ENCODE measurements at regions not wholly inside any gene's neighbourhood (a gene's known extent, or its start where the extent isn't known, plus 50 kb on each side); places are given as distances from the start of the nearest gene placed in this dataset.
"Not testable (repeated sequence)": the region's sequence is repeated elsewhere in the genome, so short reads cannot be mapped to it uniquely, and the experiment has no call there.

DNA sequence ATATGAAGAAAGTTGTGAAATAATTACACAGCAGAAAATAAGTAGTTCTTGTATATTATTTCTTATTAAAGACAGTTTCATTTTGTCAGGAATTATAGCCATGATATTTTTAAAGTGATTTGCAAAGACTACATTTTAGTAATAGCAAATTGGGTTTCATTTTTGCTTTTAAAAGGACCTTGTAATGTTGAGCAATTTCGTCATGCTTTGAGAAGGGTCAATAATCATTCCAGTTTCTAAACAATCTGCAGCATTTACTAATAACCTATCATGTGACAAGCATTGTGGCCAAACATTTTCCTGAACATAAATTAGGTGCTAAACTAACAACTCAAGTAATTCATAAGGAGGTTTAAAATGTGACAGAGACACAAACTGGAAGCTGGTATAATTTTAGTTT, 214.4 kb upstream of the CBLB start:
- no peak for DNase-seq

DNA sequence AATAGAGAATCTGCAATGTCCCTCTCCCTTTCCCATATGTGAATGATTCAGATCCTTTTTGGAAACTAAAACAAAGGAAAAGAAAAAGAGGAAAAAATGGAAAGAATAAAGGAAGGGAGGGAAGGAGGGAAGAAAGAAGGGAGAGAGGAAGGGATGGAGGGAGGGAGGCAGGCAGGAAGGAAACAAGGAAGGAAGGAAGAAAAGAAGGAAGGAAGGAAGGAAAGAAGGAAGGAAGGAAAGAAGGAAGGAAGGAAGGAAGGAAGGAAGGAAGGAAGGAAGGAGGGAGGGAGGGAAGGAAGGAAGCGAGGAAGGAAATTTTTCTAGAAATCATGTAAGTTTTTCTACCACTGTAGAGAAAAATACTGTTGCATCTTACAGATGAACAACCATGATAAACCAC, 215.0 kb upstream of the CBLB start:
- no peak for DNase-seq

DNA sequence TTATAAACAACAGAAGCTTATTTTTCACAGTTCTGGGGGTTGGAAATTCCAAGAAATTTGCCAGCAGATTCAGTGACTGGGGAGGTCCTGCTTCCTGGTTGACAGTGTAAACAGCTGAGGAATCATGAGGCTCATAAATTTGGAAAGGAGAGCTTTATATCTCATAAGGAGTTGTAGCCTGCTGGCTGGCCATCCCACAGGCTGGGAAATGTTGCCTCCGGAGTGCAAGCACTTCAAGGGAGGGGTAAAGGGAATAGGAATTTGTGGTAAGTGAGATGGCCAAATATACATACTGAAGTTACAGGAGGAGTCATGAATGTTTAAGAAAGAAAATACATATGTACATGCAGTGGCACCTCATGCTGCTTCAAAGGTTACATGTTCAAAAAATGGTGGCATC, 217.2 kb upstream of the CBLB start:
- no peak for DNase-seq

DNA sequence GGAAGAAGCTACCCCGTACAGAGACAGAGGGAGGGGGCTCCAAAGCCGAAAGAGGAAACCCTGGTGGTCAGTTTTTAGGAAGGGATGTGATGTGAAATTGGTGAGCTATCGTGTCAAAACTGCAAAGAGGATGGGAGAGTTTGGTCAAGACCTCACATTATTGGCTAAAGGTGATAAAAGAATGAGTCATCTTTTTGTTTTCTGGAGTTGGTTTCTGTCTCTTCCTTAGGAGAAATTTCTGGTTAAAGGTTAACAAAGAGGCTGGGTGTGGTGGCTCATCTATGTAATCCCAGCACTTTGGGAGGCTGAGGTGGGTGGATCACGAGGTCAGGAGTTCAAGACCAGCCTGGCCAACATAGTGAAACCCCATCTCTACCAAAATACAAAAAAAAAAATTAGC, 217.8 kb upstream of the CBLB start:
- no peak for DNase-seq

DNA sequence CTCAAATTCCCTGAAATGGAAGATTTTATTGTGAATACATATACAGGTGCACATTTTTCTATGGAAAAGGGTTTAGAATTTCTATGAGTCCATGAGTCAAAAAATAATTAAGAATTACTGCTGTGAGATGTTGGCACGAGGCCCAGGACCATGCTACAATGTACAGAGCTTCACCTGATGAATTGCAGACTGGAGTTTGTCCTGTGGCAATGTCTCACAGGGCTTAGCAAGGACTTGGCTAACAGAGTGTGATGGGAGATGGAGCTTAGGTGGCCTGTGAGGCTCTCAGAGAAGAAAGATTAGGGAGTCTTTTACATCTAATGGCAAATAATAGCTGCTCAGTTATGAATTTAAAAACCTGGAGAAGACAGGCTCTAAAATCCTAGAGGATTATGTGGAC, 219.5 kb upstream of the CBLB start:
- DNase-seq, result no peak

DNA sequence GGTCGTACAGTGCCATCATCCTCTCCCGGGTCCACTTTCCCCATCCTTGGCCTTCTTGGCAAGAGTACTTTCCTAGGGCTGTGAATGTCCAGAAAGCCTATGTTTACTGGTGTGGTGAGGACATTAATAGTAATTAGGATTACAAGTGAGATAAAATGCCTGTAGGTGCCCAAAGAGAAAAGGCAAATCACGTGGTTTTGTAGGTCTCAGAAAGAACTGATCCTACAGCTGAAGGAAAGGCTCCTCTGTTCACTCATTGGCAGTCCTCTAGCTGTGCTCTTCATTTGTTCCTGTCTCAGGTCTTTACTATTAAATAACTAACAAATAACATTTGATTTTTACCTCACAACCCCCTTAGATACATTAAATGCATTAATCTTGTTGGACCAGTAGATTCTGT, 220.1 kb upstream of the CBLB start:
- no peak for DNase-seq

DNA sequence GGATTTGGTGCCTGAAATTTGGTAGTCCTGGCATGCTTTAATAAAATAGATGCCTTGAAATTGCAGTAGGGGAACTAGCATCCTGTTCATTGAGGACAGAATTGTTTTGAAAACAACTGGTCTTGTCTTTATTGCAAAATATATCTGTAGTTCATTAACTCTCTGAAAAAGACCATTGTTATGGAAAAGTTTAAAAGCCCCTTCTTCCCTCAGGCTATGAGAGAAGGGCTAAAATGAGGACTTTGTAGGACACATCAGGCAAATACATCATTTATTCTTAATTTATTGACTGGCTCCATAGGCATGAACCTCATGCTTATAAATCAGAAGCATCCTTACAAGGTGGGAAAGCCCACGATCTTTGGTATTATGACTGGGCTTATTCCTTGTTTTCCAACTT, 221.0 kb upstream of the CBLB start:
- no peak for DNase-seq

DNA sequence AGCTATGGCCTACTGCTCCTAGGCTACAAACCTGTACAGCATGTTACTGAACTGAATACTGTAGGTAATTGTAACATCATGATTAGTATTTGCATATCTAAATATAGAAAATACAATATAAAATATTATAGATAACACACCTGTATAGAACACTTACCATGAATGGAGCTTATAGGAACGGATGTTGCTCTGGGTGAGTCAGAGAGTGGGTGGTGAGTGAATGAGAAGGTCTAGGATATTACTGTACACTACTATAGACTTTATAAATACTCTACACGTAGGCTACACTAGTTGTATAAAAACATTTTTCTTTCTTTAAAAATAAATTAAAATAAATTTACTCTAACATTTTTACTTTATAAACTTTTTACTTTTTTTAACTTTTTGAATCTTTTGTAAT, 224.0 kb upstream of the CBLB start:
- no peak for DNase-seq

DNA sequence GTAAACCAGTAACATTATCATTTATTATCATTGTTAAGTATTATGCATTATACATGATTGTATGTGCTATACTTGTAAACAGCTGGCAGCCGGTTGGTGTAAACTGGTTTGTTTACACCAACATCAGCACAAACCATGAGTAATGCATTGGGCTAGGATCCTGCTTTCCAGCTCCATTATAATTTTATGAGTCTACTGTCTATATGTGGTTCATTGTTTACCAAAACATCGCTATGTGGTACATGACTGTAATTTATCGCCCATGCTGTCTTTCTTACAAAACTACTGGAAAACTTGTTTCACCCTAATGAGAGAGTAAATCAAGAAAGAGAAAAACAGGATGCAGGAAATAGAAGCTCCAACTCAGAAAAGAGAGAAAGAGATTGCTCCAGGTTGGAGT, 224.8 kb upstream of the CBLB start:
- DNase-seq, result no peak

DNA sequence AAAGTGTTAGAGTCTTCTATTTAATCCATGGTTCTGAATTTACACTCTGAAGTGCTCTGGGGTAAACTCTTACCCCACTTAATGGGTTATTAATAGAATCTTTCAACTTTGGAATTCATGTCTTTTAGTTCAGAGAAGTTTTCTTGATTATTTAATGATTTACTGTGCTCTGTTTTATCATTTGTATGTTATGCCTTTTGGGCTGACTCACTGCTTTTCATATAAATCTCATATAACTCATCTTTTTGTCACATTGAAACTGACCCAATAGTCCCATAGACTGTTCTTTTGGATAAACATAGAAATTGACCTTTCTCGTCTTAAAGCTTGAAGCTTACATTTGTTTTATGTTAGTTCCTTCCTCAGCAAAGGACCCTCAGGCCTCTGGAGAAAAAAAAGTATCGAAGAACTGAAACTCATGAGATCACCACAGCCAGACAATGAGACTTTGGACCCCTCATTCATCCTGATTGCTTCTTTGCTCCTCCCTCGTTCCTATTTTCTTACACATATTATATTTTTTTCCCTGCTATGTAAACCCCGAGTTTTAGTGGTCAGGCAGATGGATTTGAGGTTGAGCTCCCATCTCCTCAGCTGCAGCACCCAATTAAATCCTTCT, 229.1 kb upstream of the CBLB start:
- no peak for DNase-seq

DNA sequence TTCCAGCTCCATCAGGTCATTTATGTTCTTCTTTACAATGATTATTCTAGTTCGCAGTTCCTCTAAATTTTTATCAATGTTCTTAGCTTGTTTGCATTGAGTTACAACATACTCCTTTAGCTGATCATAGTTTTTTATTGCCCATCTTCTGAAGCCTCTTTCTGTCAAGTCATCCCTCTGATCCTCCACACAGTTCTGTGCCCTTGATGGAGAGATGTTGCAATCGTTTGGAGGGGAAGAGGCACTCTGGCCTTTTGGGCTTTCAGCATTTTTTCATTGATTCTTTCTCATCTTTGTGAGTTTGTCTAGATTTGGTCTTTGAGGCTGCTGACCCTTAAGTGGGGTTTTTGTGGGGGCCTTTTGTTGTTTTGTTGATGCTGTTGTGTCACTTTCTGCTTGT, 234.6 kb upstream of the CBLB start:
- DNase-seq, result no peak

DNA sequence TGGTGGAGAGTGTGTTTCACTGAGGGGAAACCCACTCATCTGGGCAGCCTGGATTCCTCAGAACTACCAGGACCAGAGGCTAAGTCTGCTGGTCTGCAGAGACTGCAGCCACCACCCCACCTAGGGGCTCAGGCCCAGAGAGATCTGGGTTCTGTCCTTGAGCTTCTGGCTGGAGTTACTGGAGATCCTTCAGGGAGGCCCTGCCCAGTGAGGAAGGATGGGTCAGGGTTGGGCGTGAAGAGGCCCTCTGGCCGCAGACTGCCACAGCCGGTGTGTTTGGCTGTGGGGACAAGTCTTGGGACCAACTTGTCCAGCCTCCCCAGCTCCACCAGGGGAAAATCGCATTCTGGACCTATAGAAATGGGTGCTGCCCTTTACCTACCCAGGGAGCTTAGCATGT, 235.3 kb upstream of the CBLB start:
- no peak for DNase-seq

DNA sequence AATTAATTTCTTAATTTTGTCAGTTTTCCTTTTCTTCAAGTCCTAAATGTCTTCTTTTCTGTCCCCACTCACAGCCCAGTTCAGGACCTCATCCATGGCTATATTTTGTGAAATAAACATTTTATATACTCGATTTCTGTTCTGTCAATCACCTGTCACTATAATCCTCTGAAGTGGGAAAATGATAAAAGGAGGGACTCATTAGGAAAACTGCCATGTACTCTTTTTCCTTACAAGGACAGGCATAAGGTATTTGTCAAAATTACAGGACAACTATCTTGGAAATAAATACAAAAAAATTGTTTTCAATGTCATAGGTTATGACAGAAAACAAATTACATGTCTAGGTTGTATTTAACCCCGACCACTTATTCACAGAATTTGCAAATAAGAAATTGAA, 240.1 kb upstream of the CBLB start:
- DNase-seq, result no peak

DNA sequence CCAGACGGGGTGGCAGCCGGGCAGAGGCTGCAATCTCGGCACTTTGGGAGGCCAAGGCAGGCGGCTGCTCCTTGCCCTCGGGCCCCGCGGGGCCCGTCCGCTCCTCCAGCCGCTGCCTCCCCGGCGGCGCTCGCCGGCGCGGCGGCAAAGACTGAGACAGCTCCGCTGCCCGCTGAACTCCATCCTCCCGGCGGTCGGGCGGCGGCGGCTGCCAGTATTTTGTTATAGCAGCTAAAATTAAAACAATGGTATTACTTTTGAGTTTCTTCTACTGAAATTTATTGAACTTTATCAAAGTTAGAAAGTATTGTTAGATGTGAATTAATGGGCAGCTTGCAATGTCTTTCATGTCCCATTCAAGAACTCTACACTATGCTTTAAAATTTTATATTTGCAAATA, 243.7 kb upstream of the CBLB start:
- not testable (repeated sequence) for DNase-seq

DNA sequence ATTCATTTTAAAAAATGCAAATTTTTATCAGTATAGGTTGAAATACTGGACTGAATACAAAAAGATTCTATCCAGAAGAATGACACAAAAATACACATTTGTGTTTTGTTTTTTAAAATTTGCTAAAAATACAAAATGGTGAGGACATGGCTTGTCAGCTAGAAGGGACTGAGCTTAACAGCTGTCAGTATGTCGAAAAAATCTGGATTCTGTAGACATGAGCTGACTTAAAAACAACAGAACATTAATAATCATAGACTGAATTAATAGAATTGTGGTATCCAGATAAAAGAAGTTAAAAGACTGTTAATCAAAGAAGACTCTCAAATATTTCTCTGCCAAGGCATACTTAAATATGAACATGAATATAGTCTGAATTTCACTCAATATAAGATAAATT, 244.9 kb upstream of the CBLB start:
- no peak for DNase-seq

DNA sequence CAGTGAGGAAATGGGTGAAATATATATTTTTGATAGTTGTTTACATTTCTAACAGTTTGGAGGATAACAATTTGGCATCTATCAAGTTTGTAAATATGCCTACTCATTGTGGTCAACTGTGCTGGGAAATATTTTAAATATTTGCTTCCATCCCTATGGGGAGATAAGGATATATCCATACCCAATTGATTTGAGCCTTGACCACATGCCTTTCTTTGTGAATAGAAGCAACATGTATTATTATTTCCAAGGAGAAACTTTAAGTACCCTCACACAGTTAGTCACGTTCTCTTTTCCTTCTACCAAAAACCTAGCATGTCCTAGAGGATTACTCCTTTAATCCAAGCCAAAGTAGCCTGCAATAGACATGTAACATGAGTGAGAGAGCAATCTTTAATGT, 245.4 kb upstream of the CBLB start:
- DNase-seq, result no peak

DNA sequence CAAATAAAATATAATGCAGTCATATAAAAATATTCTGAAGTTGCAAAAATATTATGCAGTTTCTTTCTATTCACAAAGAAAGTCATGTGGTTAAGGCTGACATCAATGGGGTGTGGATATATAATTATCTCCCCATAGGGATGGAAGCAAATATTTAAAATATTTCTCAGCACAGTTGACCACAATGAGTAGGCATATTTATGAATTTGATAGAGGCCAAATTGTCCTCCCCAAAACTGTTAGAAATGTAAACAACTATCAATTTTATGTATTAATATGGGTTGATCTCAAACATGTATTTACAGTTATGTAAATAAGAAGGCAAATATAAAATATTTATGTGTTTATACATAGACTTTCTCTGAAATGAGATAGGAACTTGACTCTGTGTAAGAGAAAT, 246.0 kb upstream of the CBLB start:
- DNase-seq, result no peak

DNA sequence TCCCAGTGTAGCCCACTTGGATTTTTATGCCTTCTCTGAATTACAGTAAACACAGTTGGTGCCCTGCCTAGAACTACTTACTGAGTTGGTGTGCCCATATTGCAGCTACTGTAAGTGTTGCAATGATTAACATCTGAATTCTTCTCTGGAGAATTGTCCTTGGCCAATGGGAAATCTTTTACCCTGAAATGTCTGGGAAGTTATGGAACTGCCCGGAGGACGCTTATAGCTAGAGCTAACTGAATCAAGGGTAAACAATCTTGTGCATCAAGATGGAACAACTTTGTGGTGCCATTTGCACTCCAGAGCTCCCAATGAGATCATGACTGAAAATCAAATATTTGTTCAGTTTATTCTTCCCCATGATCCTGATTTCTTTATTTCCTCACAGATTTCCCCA, 246.7 kb upstream of the CBLB start:
- DNase-seq, result no peak

DNA sequence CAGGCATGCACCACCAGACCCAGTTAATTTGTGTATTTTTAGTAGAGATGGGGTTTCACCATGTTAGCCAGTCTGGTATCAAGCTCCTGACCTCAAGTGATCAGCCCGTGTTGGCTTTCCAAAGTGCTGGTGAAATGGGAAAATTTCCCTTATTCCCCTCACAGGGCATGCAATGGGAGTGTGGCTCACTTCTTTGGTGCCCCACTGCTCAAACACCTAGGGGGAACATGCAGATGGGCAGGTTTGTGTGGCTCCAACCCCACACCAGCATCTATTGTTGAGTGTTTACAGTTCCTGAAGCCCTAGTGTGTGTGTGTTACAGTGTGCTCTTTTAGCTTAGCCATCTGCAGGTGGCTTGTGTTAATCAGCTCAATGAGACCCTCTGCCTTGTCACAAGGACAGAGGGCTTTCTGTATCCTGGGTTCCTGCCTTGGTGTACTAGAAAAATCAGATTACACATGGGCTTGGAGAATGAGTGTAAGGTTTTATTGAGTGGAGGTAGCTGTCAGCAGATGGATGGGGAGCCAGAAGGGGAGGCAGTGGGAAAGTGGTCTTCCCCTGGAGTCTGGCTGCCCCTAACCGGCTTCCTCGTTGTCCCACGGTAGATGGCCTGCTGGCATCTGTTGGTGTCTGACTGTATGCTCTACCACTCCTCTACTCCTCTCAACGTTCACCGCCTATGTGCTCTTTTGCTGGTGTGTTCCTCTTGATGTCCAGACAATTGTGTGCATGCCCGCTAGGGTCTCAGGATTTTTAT, 248.1 kb upstream of the CBLB start:
- DNase-seq, result no peak

DNA sequence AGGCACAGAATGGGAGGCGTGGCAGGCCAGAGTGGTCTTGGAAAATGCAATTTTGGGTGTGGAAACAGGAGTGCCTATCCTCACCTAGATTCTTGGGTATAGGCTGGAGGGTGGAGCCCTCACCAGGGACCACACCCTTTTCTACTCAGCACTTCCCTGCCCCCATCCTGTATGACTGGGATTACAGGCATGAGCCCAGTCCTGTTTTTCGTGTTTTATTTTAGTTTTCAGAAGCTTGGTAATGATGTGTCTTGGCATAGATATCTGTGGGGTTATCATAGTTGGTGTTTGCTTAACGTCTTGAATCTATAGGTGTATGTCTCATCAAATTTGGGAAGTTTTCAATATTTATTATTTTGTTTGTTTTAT, 248.7 kb upstream of the CBLB start:
- DNase-seq, result no peak

DNA sequence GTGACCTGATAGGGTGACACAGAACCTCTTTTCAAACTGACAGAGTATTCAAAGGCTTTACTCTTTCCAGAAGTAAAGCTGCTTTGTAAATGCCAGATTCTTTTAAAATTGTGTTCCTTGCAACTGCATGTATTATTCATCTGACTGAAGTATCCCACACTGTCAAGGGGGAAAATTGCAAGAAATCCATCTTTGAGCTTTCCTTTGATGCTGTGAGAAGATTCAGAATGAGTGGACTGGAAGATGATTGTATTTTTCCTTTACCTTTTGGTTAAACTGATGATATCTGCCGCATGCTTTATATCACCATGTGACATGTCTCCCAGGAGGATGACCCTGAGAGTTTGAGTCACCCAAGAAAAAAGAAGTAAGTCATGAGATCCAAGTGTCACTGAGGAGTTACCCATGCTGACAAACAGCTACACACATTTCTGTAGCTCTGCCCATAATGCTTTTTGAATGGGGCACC, 250.8 kb upstream of the CBLB start:
- no peak for DNase-seq

DNA sequence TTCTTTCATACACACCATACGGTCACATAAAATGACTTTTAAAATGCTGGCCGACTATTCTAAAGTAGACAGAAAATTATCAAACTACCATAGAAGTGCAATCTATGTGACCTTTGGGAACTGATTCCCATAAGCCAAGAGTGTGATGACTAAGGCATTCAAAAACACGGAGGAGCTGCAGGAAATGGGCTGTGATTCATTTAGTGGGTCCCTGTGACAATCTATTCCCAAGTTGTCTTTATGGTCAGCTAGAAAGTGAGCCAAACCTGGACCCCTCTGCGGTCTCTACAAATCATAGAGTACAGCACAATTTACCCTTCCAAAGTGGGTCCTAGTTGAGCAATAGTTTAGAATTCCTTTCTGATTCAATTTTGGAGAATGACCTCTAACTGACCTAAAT, 251.5 kb upstream of the CBLB start:
- DNase-seq, result no peak

DNA sequence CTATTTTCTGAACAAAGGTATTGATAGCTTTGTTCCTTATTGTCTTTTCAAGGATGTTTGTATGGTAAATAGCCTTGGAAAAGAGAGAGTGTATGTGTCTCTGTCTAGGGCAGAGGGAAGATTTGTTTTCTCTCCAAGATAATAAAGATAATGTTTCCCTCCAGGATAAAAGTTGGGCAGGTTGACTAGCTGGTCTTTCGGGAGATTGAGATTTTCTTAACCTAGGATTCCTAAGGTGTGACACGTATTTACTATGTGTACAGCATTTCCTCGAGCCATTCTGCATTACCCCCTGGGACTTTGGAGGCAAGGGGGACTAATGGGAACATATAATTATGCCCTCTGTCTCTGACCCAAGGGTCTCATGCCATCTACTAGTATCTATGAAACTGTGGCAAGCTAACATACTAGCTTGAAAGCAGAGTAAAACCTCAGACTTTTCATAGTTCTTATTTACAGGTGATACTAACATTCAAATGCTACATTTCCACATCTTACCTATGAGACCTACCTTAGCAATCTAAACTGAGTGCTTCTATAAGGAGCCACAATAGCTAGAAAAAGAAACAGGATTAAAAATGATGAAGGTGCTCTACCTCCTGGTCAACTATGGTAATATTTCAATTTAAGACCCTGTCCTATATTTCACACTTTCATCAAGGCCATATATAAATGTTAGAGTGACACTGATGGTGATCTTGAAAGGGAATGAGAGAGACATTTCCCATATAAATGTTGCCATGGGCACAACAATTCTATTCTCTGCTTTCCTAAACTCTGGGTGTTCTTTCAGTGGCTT, 252.9 kb upstream of the CBLB start:
- no peak for DNase-seq

DNA sequence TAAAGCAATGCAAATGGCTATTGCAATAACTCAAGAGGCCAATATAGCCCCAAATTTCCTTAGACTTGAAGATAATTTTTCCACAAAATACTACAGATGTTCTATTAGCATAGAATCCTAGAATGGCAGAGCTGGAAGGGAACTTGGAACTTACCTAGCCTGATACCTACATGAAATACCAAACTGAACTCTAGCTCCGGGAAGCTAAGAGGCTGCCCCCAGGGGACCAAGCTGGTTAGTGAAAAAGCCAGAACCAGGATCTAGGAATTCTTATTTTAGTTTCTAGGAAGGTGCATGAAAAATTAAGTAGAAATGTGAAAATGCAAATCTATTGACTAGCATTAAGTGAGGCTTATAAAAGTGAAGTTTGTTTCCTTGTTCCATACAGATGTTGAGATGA, 256.0 kb upstream of the CBLB start:
- no peak for DNase-seq
